Adrenal gland (tissue), 9 donors: ENCODE measurements at regions not wholly inside any gene's neighbourhood (a gene's known extent, or its start where the extent isn't known, plus 50 kb on each side); places are given as distances from the start of the nearest gene placed in this dataset.

ENCODE experiments used
- DNase-seq, 7 donors: peaks; one replicate each; pipeline ENCODE4 v3.0.0-alpha.2; 2019 to 2020
- H3K27ac ChIP-seq, 5 donors: fragments of 200-600 bp; sonication (generic) in 4 of 5; 1 replicate in 3 of 5; 2 replicates in 2 of 5; pipeline versions ENCODE4 v1.5.1 to v1.8.0; 2016 to 2020; ENCODE audit warnings: mild to moderate bottlenecking in 1 of 5
- H3K27me3 ChIP-seq: fragments of 200-600 bp; 2 replicates; pipeline ENCODE4 v1.8.0; 2021
- H3K36me3 ChIP-seq, 2 donors: fragments of 200-600 bp; replicated peaks in 1 of 2; 1 replicate in 1 of 2; 2 replicates in 1 of 2; pipeline versions ENCODE4 v1.5.1 to v1.8.0; 2018 to 2022
- H3K4me1 ChIP-seq, 2 donors: fragments of 200-600 bp; replicated peaks in 1 of 2; 1 replicate in 1 of 2; 2 replicates in 1 of 2; pipeline versions ENCODE4 v1.5.1 to v1.8.0; 2018 to 2021
- H3K4me3 ChIP-seq, 4 donors: fragments of 200-600 bp; sonication (generic) in 3 of 4; one replicate each; pipeline ENCODE4 v1.5.1; 2016 to 2018
- H3K9me3 ChIP-seq, 3 donors: fragments of 200-600 bp; sonication (generic) in 1 of 3; replicated peaks in 1 of 3; 1 replicate in 2 of 3; 2 replicates in 1 of 3; pipeline versions ENCODE4 v1.5.1 to v1.8.0; 2016 to 2021
- CTCF ChIP-seq, 6 experiments: fragments of 450-650 bp in 4 of 6; fragments of 200-600 bp in 2 of 6; sonication (generic) in 1 of 6; IDR thresholded peaks; 1 replicate in 5 of 6; 2 replicates in 1 of 6; pipeline versions ENCODE4 v1.5.1 to v1.8.0; 2016 to 2021; ENCODE audit warnings: antibody characterized with exemption in 6 of 6, mild to moderate bottlenecking in 2 of 6, moderate library complexity in 1 of 6
- POLR2A ChIP-seq, 2 donors: fragments of 450-650 bp; IDR thresholded peaks; one replicate each; pipeline ENCODE4 v1.6.1; 2017; ENCODE audit warnings: antibody characterized with exemption in 2 of 2, mild to moderate bottlenecking in 2 of 2, moderate library complexity in 1 of 2
- WGBS, 4 donors: extraction: QIAGEN DNeasy Blood & Tissue Kit in 2 of 4; methylation state at CpG; one replicate each; pipeline versions ENCODE4 v1.1.5 to v1.1.7; 2013 to 2017; 5-methylcytosine and 5-hydroxymethylcytosine counted together
- intact Hi-C, 2 donors: fragments of 100-400 bp; cut with DNase I; formaldehyde crosslinking; loops; one replicate each; pipeline versions ENCODE4 v1.14.1 to v1.15.0; 2022 to 2023
- donor health status: healthy with polysubstance abuse.
- donor health status: Bipolar disorder and iron deficiency.
- donor health status: DM: yes; HTN: yes; CAD: no.
- donor health status: DM: no; HTN: no; CAD: no.
- donor health status: DM: no; HTN: no; CAD: no.

GRCh38 chr1:221439747-221440501, 302.0 kb downstream of the DUSP10 start:
- TF ChIP-seq POLR2A (IDR thresholded peaks at IDR 0.05) (no peak), CTCF (IDR thresholded peaks at IDR 0.05) (no peak)
- H3K9me3 ChIP-seq = no peaks in the 10 kb centered on the region
- 37 to 50% (median 48%) methylated on average over 4 of the region's 4 CpGs for WGBS, 4 donors
- no peak overlapping the region for H3K4me3 ChIP-seq
- intact Hi-C loops = loop anchor here in 1 of 2 donors (10.0 kb wide), 2 partner anchors 175 to 565 kb away; partner anchors contain the start of gene HLX
- H3K27me3 ChIP-seq = peaks cover 6% of the 10 kb centered on the region
- no peak overlapping the region for H3K27ac ChIP-seq
- H3K4me1 ChIP-seq = no peaks in the 10 kb centered on the region
- H3K36me3 ChIP-seq = no peaks in the 10 kb centered on the region
- no peak for DNase-seq

GRCh38 chr1:221440658-221441057, 301.2 kb downstream of the DUSP10 start:
- no peak overlapping the region for H3K27ac ChIP-seq
- H3K9me3 ChIP-seq = no peaks in the 10 kb centered on the region
- WGBS, 4 donors = 39 to 55% (median 49%) methylated on average over 5 of the region's 5 CpGs
- H3K27me3 ChIP-seq = peaks cover 6% of the 10 kb centered on the region
- intact Hi-C loops = no loop called here
- H3K4me3 ChIP-seq = no peak overlapping the region
- no peaks in the 10 kb centered on the region for H3K36me3 ChIP-seq
- no peaks in the 10 kb centered on the region for H3K4me1 ChIP-seq
- no peak for DNase-seq
- TF ChIP-seq CTCF (IDR thresholded peaks at IDR 0.05) = no peak
- no peak for TF ChIP-seq POLR2A (IDR thresholded peaks at IDR 0.05)

GRCh38 chr1:221442056-221442455, 299.8 kb downstream of the DUSP10 start:
- WGBS, 4 donors = 57 to 88% (median 64%) methylated on average over 3 of the region's 3 CpGs
- intact Hi-C loops = no loop called here
- no peaks in the 10 kb centered on the region for H3K4me1 ChIP-seq
- no peak for DNase-seq
- TF ChIP-seq POLR2A (IDR thresholded peaks at IDR 0.05) (no peak), CTCF (IDR thresholded peaks at IDR 0.05) (no peak)
- H3K4me3 ChIP-seq = no peak overlapping the region
- no peaks in the 10 kb centered on the region for H3K9me3 ChIP-seq
- no peak overlapping the region for H3K27ac ChIP-seq
- peaks cover 6% of the 10 kb centered on the region for H3K27me3 ChIP-seq
- H3K36me3 ChIP-seq = no peaks in the 10 kb centered on the region

GRCh38 chr1:221444346-221444745, 297.5 kb downstream of the DUSP10 start:
- TF ChIP-seq CTCF (IDR thresholded peaks at IDR 0.05) = no peak
- TF ChIP-seq POLR2A (IDR thresholded peaks at IDR 0.05) = no peak
- intact Hi-C loops = no loop called here
- Histone ChIP-seq H3K9me3 (no peaks in the 10 kb centered on the region), H3K36me3 (no peaks in the 10 kb centered on the region), H3K4me1 (no peaks in the 10 kb centered on the region), H3K4me3 (no peak overlapping the region), H3K27ac (no peak overlapping the region), H3K27me3 (peaks cover 6% of the 10 kb centered on the region)
- no peak for DNase-seq
- WGBS, 4 donors = 83 to 88% (median 86%) methylated on average over 6 of the region's 6 CpGs
